ENCODE measurements at regions not wholly inside any gene's neighbourhood (a gene's known extent, or its start where the extent isn't known, plus 50 kb on each side); places are given as distances from the start of the nearest gene placed in this dataset.
"Not testable (repeated sequence)": the region's sequence is repeated elsewhere in the genome, so short reads cannot be mapped to it uniquely, and the experiment has no call there.

GRCh38 chr5:38756068-38756467 lies 89.7 kb upstream of the OSMR start:
- no peak for DNase-seq

DNA sequence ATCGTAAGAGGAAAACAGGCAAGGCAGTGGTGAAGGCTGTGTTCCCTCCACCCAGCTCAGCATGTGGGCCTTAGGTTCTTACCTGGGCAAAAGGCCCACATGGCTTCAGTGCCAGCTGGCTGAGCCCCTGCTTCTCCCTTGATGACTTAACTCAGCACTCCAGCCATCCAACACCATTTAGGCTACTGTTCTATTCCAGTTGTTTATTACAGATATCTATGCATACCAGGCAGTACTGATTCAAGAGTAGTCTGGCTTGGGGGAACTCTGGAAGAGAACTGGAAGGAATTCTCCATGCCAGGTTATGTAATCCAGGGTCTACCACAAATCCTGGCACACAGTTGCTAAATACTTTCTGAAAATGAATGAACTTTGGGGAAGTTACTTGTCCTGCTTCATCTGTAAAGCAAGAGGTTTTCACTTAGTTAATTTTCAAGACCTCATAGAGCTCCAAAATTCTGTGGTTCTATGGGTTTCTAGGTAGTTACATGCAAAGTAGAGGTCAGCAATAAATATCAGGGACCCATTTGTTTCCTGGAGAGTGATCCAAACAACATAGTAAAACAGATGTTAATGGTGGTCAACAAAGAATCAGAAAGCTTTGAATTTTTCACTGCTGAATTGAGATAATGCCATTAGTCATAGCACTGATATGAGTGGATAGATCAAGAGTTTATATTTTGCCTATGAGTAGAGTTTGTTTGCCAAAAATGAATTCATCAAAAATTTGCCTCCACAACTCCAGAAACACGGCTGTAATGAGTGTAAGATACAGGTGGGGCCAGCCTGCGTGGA lies 88.2 kb upstream of the OSMR start:
- no peak for DNase-seq

- no peak for DNase-seq
Observed at GRCh38 chr5:38758774-38759600, 86.8 kb upstream of the OSMR start.

GRCh38 chr5:38764937-38765391 lies 80.8 kb upstream of the OSMR start:
- DNase-seq, result no peak

DNA sequence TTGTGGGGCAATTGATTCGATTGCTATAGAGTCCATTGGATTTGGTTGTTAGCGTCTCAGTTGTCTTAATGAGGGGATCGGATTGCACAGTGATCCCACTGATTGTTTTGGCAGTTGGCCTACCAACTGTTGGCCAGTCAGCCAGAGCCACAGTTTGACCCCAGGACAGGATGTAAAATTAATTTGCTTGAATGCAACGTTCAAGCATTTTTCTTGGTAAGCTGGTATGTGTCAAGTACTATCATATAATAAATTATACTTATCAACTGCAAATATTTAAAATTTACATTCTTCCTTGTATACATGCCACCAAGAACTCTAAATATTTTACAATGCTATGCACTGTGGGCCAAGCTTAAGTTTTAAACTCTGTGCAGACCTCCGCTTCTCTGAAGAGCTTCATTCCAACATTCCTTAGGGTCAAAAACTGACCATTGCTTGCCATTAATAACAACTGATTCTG lies 80.4 kb upstream of the OSMR start:
- no peak for DNase-seq

DNA sequence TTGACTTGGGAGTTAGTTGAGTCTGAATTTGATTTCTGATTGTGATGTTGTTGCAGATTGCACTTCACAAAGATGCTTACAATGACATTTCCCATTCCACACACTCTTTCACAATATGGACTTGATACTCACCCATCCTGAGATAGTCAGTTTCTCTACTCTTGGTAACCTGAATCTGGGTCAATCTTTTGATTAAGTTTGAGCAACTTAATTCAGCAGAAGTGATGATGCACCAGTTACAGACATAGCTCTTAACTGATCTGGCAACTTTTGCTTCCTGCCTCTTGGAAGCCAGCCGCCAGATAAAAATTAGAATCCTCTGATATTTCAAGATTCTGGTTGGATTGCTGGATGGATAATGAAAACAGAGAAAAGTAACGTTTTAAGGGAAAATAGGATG lies 79.7 kb upstream of the OSMR start:
- no peak for DNase-seq

DNA sequence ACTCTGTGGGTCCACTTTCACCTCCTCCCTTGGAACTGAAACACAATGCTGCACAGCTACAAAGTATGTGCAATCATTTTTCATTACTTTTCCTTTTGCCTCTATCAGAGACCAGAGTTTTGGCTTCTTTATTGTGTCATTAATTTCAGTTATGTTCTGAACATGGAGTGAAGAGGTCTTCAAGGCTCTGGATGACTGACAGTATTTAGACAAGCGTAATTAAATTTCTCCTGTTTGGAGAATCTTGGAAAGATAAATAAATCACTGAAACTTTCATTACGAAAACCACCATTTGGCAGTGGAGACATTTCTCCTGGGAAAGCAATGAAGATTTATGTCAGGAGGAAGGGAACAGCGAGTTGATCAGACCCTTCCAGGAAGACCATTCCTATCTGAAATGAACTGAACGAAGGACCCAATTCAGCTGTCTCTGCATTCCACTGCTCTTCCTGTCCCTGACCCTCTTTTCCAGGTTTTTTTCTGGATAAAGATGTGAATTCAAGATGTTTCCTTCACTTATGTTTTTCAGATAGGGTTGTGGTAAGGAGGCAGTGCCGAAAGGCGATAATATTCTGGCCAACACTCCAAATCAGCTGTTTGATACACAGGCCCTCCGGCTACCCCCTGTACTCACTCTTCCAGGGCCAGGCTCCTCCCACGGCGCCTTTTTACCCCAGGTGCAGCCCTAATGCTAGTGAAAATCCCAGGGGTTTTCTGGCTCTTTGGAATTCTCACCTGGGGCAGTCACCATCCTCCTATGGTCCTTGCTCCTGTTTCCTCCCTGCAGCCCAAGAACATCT lies 77.2 kb upstream of the OSMR start:
- DNase-seq, result no peak

GRCh38 chr5:38772471-38772870 lies 73.3 kb upstream of the OSMR start:
- DNase-seq, result no peak

GRCh38 chr5:38775218-38775840 lies 70.5 kb upstream of the OSMR start:
- DNase-seq, result no peak

DNA sequence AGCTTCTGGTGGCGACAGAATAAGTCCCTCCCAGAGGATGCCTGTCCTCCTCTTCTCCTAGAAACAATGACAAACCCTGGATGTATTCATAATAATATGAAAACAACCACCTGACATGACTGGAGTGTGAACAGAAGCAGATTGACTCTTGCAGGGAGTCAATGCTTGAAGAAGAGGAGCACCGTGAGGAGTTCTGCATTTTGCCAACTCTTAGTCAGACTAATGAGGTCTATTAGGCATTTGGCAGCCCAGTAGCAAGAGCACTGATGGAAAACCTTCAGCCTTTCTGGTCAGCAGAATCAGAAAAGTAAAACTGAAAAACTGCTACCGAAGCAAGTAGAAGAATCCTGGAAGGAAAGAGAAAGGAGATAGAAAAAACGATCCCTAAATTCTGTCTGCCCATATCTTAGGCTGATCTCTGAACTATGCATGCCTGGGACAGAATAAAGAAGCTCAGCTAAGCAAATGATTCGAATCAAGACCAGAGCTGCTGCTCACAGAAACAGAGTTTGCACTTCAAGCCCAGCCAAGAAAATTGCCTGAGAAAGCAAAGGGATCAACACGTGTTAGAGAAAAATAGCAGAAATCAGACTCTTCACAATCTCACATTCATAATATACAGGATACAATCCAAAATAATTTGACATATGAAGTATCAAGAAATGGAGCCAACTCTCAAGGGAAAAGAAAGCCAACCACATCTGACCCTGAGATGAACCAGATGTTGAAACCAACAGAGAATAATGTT lies 69.5 kb upstream of the OSMR start:
- no peak for DNase-seq

DNA sequence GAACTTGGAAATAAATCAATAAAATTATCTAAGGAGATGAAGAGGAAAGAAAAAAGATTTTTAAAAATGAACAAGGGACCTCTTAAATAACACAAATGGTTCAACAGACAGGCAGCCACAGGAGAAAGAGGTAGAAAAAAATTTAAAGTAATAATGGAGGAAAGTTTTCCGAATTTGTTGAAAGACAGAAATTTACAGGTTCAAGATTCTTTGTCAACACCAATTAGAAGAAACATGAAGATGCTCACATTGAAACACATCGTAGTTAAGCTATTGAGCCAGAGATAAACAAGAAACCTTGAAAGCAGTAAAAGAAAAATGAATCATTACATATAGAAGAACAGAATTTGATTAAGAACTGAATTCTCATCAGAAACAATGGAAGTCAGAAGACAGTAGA lies 68.7 kb upstream of the OSMR start:
- no peak for DNase-seq

DNA sequence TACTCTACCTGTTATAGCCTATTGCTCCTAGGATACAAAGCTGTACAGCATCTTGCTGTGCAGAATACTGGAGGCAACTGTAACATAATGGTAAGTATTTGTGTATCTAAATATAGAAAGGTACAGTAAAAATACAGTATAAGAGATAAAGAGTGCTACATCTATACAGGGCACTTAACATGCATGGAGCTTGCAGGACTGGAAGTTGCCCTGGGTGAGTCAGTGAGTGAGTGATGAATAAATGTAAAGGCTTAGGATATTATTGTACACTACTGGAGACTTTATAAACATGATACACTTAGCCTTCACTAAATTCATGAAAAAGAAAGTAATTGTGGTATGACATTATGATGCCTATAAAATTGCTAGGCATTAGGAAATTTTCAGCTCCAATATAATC lies 65.5 kb upstream of the OSMR start:
- DNase-seq, result no peak

DNA sequence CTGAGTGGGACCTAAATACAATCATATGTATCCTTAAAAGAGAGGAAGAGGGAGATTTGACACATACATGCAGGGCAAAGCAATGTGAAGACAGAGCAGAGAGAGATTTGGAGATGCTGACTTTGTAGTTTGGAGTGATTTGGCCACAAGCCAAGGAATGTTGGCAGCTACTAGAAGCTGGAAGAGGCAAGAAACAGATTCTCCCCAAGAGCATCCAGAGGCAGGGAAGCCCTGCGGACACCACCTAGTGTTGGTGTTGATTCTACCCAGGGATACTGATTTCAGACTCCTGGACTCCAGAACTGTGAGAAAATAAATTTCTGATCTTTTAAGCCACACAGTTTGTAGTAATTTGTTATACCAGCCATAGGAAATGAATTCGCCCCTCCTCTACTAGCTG lies 64.9 kb upstream of the OSMR start:
- DNase-seq, result no peak

- no peak for DNase-seq
Observed at GRCh38 chr5:38782180-38782835, 63.5 kb upstream of the OSMR start.

GRCh38 chr5:38783011-38783561 lies 62.7 kb upstream of the OSMR start:
- no peak for DNase-seq

DNA sequence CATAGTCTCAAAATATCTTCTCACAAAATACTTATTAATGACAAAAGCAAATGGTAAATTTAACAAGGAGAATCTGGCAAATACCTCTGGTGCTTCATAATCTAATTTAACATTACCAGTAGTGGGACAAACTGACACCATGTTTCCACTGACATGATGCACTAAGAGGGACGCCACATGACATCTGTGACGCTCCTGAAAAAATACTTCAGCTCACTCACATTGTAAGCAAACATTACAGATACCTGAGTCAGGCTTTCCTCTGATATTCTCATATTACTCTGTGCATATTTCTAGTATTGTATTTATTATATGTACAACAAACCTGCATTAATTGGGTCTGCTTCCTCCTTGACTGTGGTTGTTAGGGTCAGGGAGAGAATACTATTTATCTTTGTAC lies 56.7 kb upstream of the OSMR start:
- DNase-seq, result no peak

DNA sequence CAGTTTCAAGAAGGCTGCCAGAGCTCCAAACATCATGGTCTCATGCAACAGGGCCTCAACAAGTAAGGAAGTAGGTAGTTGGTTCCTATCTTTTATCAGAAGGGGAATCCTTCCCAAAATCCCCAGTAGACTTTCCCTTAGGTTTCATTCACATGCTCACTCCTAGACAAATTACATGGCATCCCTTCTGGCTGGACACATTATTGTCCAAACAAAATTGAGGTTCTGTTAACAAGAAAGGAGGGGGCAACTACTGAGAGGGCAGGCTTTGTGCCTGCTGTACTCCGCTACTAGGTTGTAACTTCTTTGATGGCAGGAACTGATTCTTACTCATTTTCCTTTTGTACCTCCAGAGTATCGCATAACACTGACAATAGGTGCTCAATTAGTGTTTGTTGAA lies 56.0 kb upstream of the OSMR start:
- no peak for DNase-seq

DNA sequence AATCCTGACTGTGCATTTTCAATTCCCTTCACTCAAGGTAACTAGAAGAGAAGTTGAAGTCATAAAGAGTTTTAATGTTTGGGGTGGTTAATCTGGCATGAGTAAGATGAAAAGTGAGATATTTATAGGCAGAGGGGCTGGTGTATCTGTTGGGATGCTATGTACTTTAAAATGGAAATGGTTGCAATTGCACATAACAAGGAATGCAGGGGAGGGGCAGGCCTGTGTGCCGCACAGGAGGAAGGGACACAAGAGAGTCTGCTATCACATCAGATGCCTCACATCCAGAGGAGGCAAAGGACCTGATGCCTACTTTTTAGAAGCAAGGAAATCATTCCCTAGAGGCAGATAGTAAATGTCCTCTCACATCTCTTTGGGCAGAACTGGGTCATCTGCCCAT lies 55.5 kb upstream of the OSMR start:
- no peak for DNase-seq

- no peak for DNase-seq
Observed at GRCh38 chr5:38790891-38791290, 54.9 kb upstream of the OSMR start.

DNA sequence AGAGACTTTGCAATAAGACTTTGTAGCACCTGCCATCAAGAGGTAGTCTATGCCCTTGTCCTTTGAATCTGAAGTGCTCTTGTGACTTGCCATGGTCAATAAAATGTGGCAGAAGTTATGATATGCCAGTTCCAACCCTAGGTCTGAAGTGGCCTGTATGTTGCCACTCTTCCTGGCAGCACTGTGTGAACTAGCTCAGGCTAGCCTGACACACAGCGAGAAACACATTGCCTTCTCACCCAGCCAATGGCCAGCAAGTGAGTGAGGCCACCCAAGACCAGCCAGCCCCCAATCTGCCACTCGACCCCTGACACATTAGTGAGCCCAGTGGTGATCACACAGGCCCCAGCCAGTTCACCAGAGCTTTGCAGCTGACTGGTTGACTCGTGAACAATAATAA lies 52.7 kb upstream of the OSMR start:
- no peak for DNase-seq

DNA sequence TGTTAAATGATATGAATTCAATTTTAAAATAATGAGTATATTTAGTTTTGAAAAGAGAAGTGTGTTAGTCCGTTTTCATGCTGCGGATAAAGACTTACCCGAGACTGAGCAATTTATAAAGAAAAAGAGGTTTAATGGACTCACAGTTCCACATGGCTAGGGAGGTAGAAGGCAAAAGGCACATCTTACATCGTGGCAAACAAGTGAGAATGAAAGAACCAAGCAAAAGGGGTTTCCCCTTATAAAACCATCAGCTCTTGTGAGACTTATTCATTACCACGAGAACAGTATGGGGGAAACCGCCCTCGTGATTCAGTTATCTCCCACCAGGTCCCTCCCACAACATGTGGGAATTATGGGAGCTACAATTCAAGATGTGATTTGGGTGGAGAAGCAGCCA lies 51.8 kb upstream of the OSMR start:
- DNase-seq, result not testable (repeated sequence)

All from activated CD4-positive, alpha-beta T cell treated with anti-CD3 and anti-CD28 coated beads, Interleukin-2, amount 50 U/mL, for 16 hours (primary cell).